Urothelium cell line (cell line): ENCODE measurements at regions not wholly inside any gene's neighbourhood (a gene's known extent, or its start where the extent isn't known, plus 50 kb on each side); places are given as distances from the start of the nearest gene placed in this dataset.
A peak's percentile ranks its signal among the peaks of the same experiment; 100 is the strongest.

Experiments used
- DNase-seq: peaks from one replicate; pipeline ENCODE4 v3.0.0; 2011; ENCODE audit warnings: low spot score, mixed read lengths
- FAIRE-seq: peaks from 2 replicates; lab custom pipeline; 2011; peaks lifted over from hg19 to GRCh38; lab: Jason Lieb, UNC

DNA sequence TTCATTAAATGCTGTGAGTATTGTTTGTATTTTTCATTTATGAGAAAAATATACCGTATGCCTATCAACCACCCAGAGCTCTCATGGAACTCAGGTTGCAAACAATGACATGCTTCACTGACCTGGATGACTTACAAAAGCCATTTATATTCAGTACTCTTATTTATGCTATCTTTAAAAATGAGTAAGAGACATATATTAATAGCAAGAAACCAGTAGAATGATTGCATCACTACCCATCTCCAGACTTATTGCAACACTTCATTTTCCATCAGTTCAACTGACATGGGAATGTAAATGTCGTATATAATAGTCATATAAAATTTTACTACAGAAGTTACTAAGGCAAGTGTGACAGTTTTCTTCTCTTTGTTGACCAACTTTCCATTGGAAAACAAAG lies 69.1 kb downstream of the OTP start:
- FAIRE-seq (no peak), DNase-seq (no peak)

GRCh38 chr5:77568555-77568954 lies 70.0 kb downstream of the OTP start:
- no peak for DNase-seq
- no peak for FAIRE-seq

DNA sequence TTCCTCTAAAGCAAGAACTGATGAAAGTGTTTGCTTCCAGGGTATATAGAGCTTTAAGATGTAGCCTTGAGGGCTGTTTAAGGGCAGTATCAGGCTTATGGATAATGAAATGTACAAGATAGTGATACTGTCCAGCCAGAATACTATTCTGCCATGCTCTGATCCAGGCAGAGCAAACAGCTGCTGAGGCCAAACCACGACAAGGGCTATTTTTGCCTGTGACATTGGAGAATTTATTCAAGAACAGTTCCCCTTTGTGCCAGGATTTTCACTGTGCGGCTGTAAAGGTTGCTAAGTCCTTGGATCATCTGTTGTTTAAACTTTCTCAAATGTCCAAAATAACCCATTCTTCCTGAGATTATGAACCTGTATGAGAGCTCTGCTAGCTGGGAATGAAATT lies 70.4 kb downstream of the OTP start:
- FAIRE-seq (no peak), DNase-seq (no peak)

DNA sequence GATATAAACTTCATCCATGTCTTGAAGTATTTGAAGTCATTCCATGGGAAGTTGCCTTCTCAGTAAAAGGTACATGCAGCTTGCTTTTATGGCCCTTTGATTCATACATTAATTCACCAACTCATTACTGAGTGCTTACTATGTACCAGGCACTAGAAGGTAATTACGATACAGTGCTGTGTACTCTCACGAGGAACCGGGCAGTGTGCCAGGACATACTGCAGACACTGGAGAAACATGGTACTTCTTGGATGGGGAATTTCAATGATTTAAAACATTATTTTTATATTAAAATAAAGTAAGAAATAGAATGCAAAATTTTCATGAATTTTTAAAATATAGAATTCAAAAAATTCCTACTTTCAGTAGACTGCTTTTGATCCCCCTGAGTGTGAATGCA lies 71.4 kb upstream of the WDR41 start:
- FAIRE-seq (no peak), DNase-seq (no peak)

DNA sequence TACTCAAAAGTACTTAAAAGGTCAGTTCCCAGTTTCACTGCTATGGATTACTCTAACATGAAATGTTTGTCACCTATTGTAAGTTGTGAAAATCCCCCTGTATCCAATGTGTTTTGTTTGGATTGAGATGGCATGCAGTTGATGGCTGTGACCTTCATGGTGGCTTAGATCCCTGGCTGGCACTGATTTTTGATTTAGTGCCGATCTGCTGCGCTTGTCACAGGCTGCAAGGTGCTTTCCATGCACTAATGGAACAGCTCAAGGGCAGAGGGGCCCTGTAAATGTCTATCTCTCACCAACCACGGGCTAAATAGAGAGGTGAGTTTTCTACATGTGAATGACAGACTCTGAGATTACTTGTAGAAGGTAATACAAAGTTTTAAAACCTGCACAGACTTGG lies 69.8 kb upstream of the WDR41 start:
- no peak for FAIRE-seq
- DNase-seq: no peak

GRCh38 chr5:77560677-77561263 lies 68.7 kb upstream of the WDR41 start:
- no peak for FAIRE-seq
- peak; percentile 21 for DNase-seq

GRCh38 chr5:77558266-77558665 lies 66.2 kb upstream of the WDR41 start:
- peak; percentile 7 for DNase-seq
- FAIRE-seq: no peak

GRCh38 chr5:77550406-77550805 lies 58.3 kb upstream of the WDR41 start:
- FAIRE-seq: no peak
- DNase-seq: no peak

DNA sequence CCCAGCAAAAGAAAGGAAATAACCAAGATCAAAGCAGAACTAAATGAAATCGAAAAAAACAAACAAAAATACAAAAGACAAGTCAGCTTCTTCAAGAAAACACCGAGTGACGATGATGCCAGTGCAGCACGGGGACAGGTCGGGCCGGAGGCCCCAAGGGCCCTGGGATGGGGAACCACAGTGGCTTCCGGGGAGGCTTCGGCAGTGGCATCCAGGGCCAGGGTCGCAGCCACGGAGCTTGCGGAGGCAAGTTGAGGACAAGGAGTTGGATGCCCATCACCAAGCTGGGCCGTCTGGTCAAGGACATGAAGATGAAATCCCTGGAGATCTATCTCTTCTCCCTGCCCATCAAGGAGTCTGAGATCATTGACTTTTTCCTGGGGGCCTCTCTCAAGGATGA lies 53.2 kb upstream of the WDR41 start:
- DNase-seq (no peak), FAIRE-seq (no peak)
